NB4 (cell line): ENCODE measurements at regions not wholly inside any gene's neighbourhood (a gene's known extent, or its start where the extent isn't known, plus 50 kb on each side); places are given as distances from the start of the nearest gene placed in this dataset.
"Not testable (repeated sequence)": the region's sequence is repeated elsewhere in the genome, so short reads cannot be mapped to it uniquely, and the experiment has no call there.

ENCODE experiments used
- CTCF ChIP-seq: IDR thresholded peaks from one replicate; pipeline ENCODE4 v1.5.1; 2012; ENCODE audit warnings: low read depth, low read length
- POLR2A ChIP-seq: IDR thresholded peaks from 2 replicates; pipeline ENCODE4 v1.6.1; 2011; ENCODE audit warnings: mild to moderate bottlenecking; ENCODE audit not compliant: insufficient read length; ENCODE audit errors: extremely low read depth

DNA sequence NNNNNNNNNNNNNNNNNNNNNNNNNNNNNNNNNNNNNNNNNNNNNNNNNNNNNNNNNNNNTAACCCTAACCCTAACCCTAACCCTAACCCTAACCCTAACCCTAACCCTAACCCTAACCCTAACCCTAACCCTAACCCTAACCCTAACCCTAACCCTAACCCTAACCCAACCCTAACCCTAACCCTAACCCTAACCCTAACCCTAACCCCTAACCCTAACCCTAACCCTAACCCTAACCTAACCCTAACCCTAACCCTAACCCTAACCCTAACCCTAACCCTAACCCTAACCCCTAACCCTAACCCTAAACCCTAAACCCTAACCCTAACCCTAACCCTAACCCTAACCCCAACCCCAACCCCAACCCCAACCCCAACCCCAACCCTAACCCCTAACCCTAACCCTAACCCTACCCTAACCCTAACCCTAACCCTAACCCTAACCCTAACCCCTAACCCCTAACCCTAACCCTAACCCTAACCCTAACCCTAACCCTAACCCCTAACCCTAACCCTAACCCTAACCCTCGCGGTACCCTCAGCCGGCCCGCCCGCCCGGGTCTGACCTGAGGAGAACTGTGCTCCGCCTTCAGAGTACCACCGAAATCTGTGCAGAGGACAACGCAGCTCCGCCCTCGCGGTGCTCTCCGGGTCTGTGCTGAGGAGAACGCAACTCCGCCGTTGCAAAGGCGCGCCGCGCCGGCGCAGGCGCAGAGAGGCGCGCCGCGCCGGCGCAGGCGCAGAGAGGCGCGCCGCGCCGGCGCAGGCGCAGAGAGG lies 441.3 kb downstream of the OR4F29 start:
- TF ChIP-seq CTCF, POLR2A: not testable (repeated sequence)
